Mesenchymal stem cell (in vitro differentiated cells and primary cell): ENCODE measurements at regions not wholly inside any gene's neighbourhood (a gene's known extent, or its start where the extent isn't known, plus 50 kb on each side); places are given as distances from the start of the nearest gene placed in this dataset.

Source experiments
- DNase-seq: peaks from one replicate; pipeline ENCODE4 v3.0.0-alpha.2; 2013
- H2AFZ ChIP-seq: one replicate; pipeline ENCODE4 v1.6.1; 2013; ENCODE audit warnings: low read depth, mild to moderate bottlenecking, control low read depth, inconsistent platforms, low read length, moderate library complexity
- H2AK5ac ChIP-seq: 2 replicates; pipeline ENCODE4 v1.6.1; 2013; ENCODE audit warnings: low read length, moderate library complexity, mild to moderate bottlenecking, inconsistent platforms; ENCODE audit not compliant: severe bottlenecking
- H2BK120ac ChIP-seq: one replicate; pipeline ENCODE4 v1.6.1; 2013; ENCODE audit warnings: low read depth, mild to moderate bottlenecking, inconsistent platforms, low read length, moderate library complexity
- H2BK12ac ChIP-seq, 2 experiments: one replicate each; pipeline ENCODE4 v1.6.1; 2013; ENCODE audit warnings: inconsistent platforms in 2 of 2, low read length in 2 of 2, mild to moderate bottlenecking in 2 of 2, moderate library complexity in 2 of 2, control low read depth in 1 of 2
- H2BK15ac ChIP-seq: one replicate; pipeline ENCODE4 v1.6.1; 2013; ENCODE audit warnings: mild to moderate bottlenecking, low read depth, inconsistent platforms; ENCODE audit not compliant: poor library complexity, severe bottlenecking
- H2BK5ac ChIP-seq: 2 replicates; pipeline ENCODE4 v1.6.1; 2013; ENCODE audit warnings: low read depth, mild to moderate bottlenecking, low read length, control low read depth, inconsistent platforms; ENCODE audit not compliant: poor library complexity, severe bottlenecking
- H3K14ac ChIP-seq, 2 experiments: one replicate each; pipeline ENCODE4 v1.6.1; 2013; ENCODE audit warnings: inconsistent platforms in 2 of 2, low read length in 2 of 2, control low read depth in 1 of 2, mild to moderate bottlenecking in 1 of 2, moderate library complexity in 1 of 2
- H3K18ac ChIP-seq, 2 experiments: one replicate each; pipeline ENCODE4 v1.6.1; 2013; ENCODE audit warnings: inconsistent platforms in 2 of 2, low read length in 2 of 2, control low read depth in 1 of 2, low read depth in 1 of 2, mild to moderate bottlenecking in 1 of 2
- H3K23ac ChIP-seq, 2 experiments: one replicate each; pipeline ENCODE4 v1.6.1; 2013; ENCODE audit warnings: inconsistent platforms in 2 of 2, low read length in 2 of 2, mild to moderate bottlenecking in 2 of 2, moderate library complexity in 2 of 2, control low read depth in 1 of 2
- H3K27ac ChIP-seq: 2 replicates; pipeline ENCODE4 v1.5.1; 2013; ENCODE audit warnings: mild to moderate bottlenecking, moderate library complexity, low read length, control low read depth, inconsistent platforms; ENCODE audit not compliant: poor library complexity, severe bottlenecking
- H3K27me3 ChIP-seq, 2 experiments: 2 replicates each; pipeline versions ENCODE4 v1.6.1 to v1.7.0; 2013; ENCODE audit warnings: low read length in 2 of 2, mild to moderate bottlenecking in 2 of 2, moderate library complexity in 2 of 2, control low read depth in 1 of 2, inconsistent platforms in 1 of 2; ENCODE audit not compliant: control insufficient read depth in 1 of 2, insufficient read depth in 1 of 2
- H3K36me3 ChIP-seq, 2 experiments: 2 replicates each; pipeline versions ENCODE4 v1.6.1 to v1.7.0; 2013; ENCODE audit warnings: low read length in 2 of 2, control low read depth in 1 of 2, inconsistent platforms in 1 of 2, low read depth in 1 of 2, mild to moderate bottlenecking in 1 of 2; ENCODE audit not compliant: insufficient read depth in 2 of 2, control insufficient read depth in 1 of 2
- H3K4ac ChIP-seq, 2 experiments: one replicate each; pipeline ENCODE4 v1.6.1; 2013; ENCODE audit warnings: inconsistent platforms in 2 of 2, low read length in 2 of 2, mild to moderate bottlenecking in 2 of 2, moderate library complexity in 2 of 2, control low read depth in 1 of 2, low read depth in 1 of 2
- H3K4me1 ChIP-seq: 2 replicates; pipeline ENCODE4 v1.6.1; 2013; ENCODE audit warnings: low read depth, low read length, control low read depth; ENCODE audit not compliant: control insufficient read depth, insufficient read depth
- H3K4me2 ChIP-seq: 2 replicates; pipeline ENCODE4 v1.6.1; 2013; ENCODE audit warnings: low read length, mild to moderate bottlenecking, inconsistent platforms; ENCODE audit not compliant: poor library complexity, severe bottlenecking
- H3K4me3 ChIP-seq, 2 experiments: 2 replicates each; pipeline versions ENCODE4 v1.5.1 to v1.7.0; 2013; ENCODE audit warnings: low read length in 2 of 2, mild to moderate bottlenecking in 2 of 2, control low read depth in 1 of 2, low read depth in 1 of 2; ENCODE audit not compliant: insufficient read depth in 1 of 2
- H3K79me1 ChIP-seq: replicated peaks from 2 replicates; pipeline ENCODE4 v1.6.1; 2013; ENCODE audit warnings: mild to moderate bottlenecking, control low read depth, low read length, inconsistent platforms; ENCODE audit not compliant: poor library complexity, severe bottlenecking
- H3K9ac ChIP-seq: 2 replicates; pipeline ENCODE4 v1.7.0; 2013; ENCODE audit warnings: mild to moderate bottlenecking, low read length, moderate library complexity
- H3K9me3 ChIP-seq: 2 replicates; pipeline ENCODE4 v1.7.0; 2013; ENCODE audit warnings: mild to moderate bottlenecking, low read length; ENCODE audit not compliant: control insufficient read depth
- H4K8ac ChIP-seq: one replicate; pipeline ENCODE4 v1.6.1; 2013; ENCODE audit warnings: inconsistent platforms, mild to moderate bottlenecking, low read length, moderate library complexity
- H4K91ac ChIP-seq: one replicate; pipeline ENCODE4 v1.6.1; 2013; ENCODE audit warnings: mild to moderate bottlenecking, low read length, inconsistent platforms
- WGBS: methylation state at CpG from one replicate; pipeline ENCODE4 v1.1.7; 2013; ENCODE audit warnings: mixed read lengths; 5-methylcytosine and 5-hydroxymethylcytosine counted together

DNA sequence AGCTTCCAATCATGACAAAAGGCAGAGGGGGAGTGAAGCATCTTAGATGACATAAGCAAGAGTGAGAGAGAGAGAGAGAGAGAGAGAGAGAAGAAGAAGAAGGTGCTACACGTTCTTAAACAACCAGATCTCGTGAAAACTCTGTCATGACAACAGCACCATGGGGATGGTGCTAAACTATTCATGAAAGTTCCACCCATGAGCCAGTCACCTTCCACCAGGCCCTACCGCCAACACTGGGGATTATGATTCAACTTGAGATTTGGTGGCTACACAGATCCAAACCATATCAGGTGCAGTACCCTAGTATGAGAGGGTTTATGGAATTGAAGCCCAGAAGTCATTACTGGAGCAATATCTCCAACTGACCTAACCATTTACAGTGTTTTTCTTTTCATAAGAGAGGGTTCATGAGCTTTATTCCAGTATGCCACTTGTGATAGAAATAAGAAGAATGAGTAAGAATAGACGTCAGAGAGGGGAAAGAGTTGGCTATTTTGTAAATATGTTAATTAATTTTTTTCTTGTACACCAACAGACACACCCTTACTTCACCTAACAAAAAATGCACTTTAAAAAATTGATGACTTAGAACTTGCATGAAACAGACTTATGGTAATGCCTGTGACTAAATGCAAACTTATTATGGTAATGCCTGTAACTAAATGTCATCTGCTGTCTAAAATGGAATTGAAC lies 680.4 kb upstream of the ITGA1 start:
- Histone ChIP-seq H3K27ac (no peak overlapping the region), H4K8ac (no peak overlapping the region), H3K4me2 (no peak overlapping the region), H3K9ac (no peak overlapping the region), H3K4me1 (no peaks in the 10 kb centered on the region), H3K27me3 (no peaks in the 10 kb centered on the region), H2AK5ac (no peak overlapping the region), H3K4ac (no peak overlapping the region), H3K14ac (no peak overlapping the region), H3K79me1 (no peaks in the 10 kb centered on the region), H2BK120ac (no peak overlapping the region), H4K91ac (no peak overlapping the region), H3K18ac (no peak overlapping the region), H2AFZ (no peak overlapping the region), H2BK5ac (no peak overlapping the region), H3K4me3 (no peak overlapping the region), H3K9me3 (peaks cover 3% of the 10 kb centered on the region), H2BK12ac (no peak overlapping the region), H3K23ac (no peak overlapping the region), H3K36me3 (no peaks in the 10 kb centered on the region), H2BK15ac (no peak overlapping the region)
- DNase-seq: no peak
- WGBS: 100% methylated on average over 1 of the region's 4 CpGs

DNA sequence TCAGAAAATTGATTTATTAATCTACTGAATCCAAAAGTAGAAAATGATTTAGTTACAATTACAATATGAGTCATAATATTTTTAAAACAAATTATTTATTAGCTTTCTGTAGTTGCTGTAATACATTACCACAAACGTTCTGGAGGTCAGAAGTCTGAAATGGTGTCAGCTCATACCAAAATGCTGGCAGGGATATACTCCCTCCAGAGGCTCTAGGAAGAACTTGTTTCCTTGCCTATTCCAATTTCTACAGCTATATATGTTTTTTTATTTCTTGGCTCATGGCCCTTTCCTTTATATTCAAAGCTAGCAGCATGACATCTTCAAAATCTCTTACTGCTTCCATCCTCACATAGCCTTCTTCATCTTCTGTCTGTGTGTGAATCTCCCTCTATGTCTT lies 667.9 kb upstream of the ITGA1 start:
- Histone ChIP-seq H3K9me3 (no peaks in the 10 kb centered on the region), H3K36me3 (no peaks in the 10 kb centered on the region), H2BK120ac (no peak overlapping the region), H3K79me1 (no peaks in the 10 kb centered on the region), H4K91ac (no peak overlapping the region), H2AFZ (no peak overlapping the region), H3K4me3 (no peak overlapping the region), H2BK15ac (no peak overlapping the region), H3K9ac (no peak overlapping the region), H3K4me1 (no peaks in the 10 kb centered on the region), H3K4ac (no peak overlapping the region), H3K4me2 (no peak overlapping the region), H3K23ac (no peak overlapping the region), H3K14ac (no peak overlapping the region), H3K27ac (no peak overlapping the region), H3K27me3 (no peaks in the 10 kb centered on the region), H2BK5ac (no peak overlapping the region), H2AK5ac (no peak overlapping the region), H3K18ac (no peak overlapping the region), H4K8ac (no peak overlapping the region), H2BK12ac (no peak overlapping the region)
- 68% methylated on average over 1 of the region's 1 CpG for WGBS
- no peak for DNase-seq

DNA sequence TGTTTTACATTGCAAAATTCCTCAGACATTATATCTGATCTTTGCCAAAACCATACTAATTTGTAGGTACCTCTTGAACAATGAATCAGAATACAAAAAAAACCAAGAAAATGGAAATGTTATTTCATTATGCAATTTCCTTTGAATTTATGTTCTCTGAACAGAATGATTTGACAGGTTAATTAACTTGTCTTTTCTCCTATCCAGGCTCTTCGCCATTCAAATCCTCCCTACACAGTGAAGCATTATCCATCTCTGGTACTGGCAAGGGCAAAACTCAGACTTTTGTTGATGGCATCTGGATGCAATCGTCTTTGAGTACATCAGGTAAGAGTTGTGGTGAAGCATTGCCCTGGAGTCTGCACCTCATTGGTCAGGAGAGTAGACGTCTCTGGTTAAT lies 655.7 kb upstream of the ITGA1 start:
- H3K36me3 ChIP-seq: no peaks in the 10 kb centered on the region
- H4K91ac ChIP-seq: no peak overlapping the region
- H2BK15ac ChIP-seq: no peak overlapping the region
- no peak overlapping the region for H3K27ac ChIP-seq
- no peak overlapping the region for H2BK120ac ChIP-seq
- no peak overlapping the region for H3K14ac ChIP-seq
- H2AK5ac ChIP-seq: no peak overlapping the region
- H3K27me3 ChIP-seq: no peaks in the 10 kb centered on the region
- no peaks in the 10 kb centered on the region for H3K9me3 ChIP-seq
- DNase-seq: no peak
- no peak overlapping the region for H3K23ac ChIP-seq
- no peak overlapping the region for H3K4me3 ChIP-seq
- H4K8ac ChIP-seq: no peak overlapping the region
- no peak overlapping the region for H3K4ac ChIP-seq
- WGBS: 93% methylated on average over 3 of the region's 3 CpGs
- no peak overlapping the region for H3K4me2 ChIP-seq
- H2AFZ ChIP-seq: no peak overlapping the region
- H3K18ac ChIP-seq: no peak overlapping the region
- no peak overlapping the region for H2BK12ac ChIP-seq
- H3K79me1 ChIP-seq: no peaks in the 10 kb centered on the region
- no peak overlapping the region for H2BK5ac ChIP-seq
- no peak overlapping the region for H3K9ac ChIP-seq
- H3K4me1 ChIP-seq: no peaks in the 10 kb centered on the region

DNA sequence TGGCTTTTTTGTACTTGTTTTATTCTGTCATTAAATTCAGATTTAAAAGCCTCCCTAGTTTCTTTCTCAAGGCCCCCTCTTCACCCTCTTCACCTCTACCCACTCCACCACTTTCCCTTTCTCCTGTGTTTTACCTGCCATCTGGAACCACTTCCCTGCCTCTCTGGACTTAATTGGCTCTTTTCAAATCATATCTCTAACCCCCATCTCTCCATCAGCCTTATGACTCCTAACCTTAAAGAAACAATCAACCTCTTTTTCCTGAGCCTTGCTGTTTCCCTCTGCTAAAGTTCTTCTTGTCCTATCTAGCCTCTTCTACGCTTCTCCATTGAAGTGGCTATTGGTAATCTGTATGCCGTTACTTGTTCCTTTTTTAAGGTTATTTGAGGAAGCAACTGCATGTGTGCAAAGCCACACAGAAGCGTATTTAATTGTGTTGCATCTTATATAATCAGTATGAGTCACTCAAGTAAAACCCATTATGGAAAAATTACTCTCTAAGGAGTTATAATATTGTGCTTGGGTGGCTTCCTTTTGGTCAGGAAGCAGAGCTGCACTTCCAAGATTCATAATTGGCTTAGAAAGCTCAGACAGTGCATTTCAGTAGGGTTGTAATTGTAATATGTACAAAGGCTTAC lies 653.6 kb upstream of the ITGA1 start:
- 100% methylated on average over 1 of the region's 3 CpGs for WGBS
- Histone ChIP-seq H3K4me1 (no peaks in the 10 kb centered on the region), H3K4me2 (no peak overlapping the region), H3K36me3 (no peaks in the 10 kb centered on the region), H3K18ac (no peak overlapping the region), H3K4me3 (no peak overlapping the region), H2AFZ (no peak overlapping the region), H2BK15ac (no peak overlapping the region), H2BK12ac (no peak overlapping the region), H3K4ac (no peak overlapping the region), H3K9me3 (no peaks in the 10 kb centered on the region), H4K8ac (no peak overlapping the region), H2AK5ac (no peak overlapping the region), H3K9ac (no peak overlapping the region), H3K27ac (no peak overlapping the region), H4K91ac (no peak overlapping the region), H3K79me1 (no peaks in the 10 kb centered on the region), H2BK5ac (no peak overlapping the region), H2BK120ac (no peak overlapping the region), H3K14ac (no peak overlapping the region), H3K23ac (no peak overlapping the region), H3K27me3 (no peaks in the 10 kb centered on the region)
- DNase-seq: no peak
